ENCODE measurements at regions not wholly inside any gene's neighbourhood (a gene's known extent, or its start where the extent isn't known, plus 50 kb on each side); places are given as distances from the start of the nearest gene placed in this dataset.
A peak's percentile ranks its signal among the peaks of the same experiment; 100 is the strongest.
"Not testable (repeated sequence)": the region's sequence is repeated elsewhere in the genome, so short reads cannot be mapped to it uniquely, and the experiment has no call there.

GRCh38 chr6:72552938-72553337 lies 68.9 kb upstream of the KCNQ5 start:
- DNase-seq (ENCODE audit: low read depth in 1 of 2, low spot score in 1 of 2): peak in 1 of 2 experiments; percentile 15

GRCh38 chr6:72553531-72554511 lies 68.0 kb upstream of the KCNQ5 start:
- TF ChIP-seq JUND (IDR thresholded peaks at IDR 0.05; ENCODE audit: low read depth): no peak
- in situ Hi-C loops (cut with HindIII; ENCODE audit: low pct_unique_long_range_greater_than_20kb, low sequenced_read_pairs): no loop called here
- DNase-seq (ENCODE audit: low read depth in 1 of 2, low spot score in 1 of 2): no peak

More at GRCh38 chr6:72552938-72553337, 68.9 kb upstream of the KCNQ5 start:
- no peak for TF ChIP-seq JUND (IDR thresholded peaks at IDR 0.05; ENCODE audit: low read depth)
- in situ Hi-C loops (cut with HindIII; ENCODE audit: low pct_unique_long_range_greater_than_20kb, low sequenced_read_pairs): no loop called here

- in situ Hi-C loops (cut with HindIII; ENCODE audit: low pct_unique_long_range_greater_than_20kb, low sequenced_read_pairs): no loop called here
- DNase-seq (ENCODE audit: low read depth in 1 of 2, low spot score in 1 of 2): no peak
- TF ChIP-seq JUND (IDR thresholded peaks at IDR 0.05; ENCODE audit: low read depth): no peak
Measured at GRCh38 chr6:72554761-72555221, 67.1 kb upstream of the KCNQ5 start.

GRCh38 chr6:72559067-72559466 lies 62.8 kb upstream of the KCNQ5 start:
- in situ Hi-C loops (cut with HindIII; ENCODE audit: low pct_unique_long_range_greater_than_20kb, low sequenced_read_pairs): no loop called here
- DNase-seq (ENCODE audit: low read depth in 1 of 2, low spot score in 1 of 2): no peak
- TF ChIP-seq JUND (IDR thresholded peaks at IDR 0.05; ENCODE audit: low read depth): no peak

- DNase-seq (ENCODE audit: low read depth in 1 of 2, low spot score in 1 of 2): no peak
- TF ChIP-seq JUND (IDR thresholded peaks at IDR 0.05; ENCODE audit: low read depth): no peak
- in situ Hi-C loops (cut with HindIII; ENCODE audit: low pct_unique_long_range_greater_than_20kb, low sequenced_read_pairs): no loop called here
Measured at GRCh38 chr6:72559555-72559954, 62.3 kb upstream of the KCNQ5 start.

GRCh38 chr6:72560721-72561593 lies 60.9 kb upstream of the KCNQ5 start:
- in situ Hi-C loops (cut with HindIII; ENCODE audit: low pct_unique_long_range_greater_than_20kb, low sequenced_read_pairs): no loop called here
- no peak for TF ChIP-seq JUND (IDR thresholded peaks at IDR 0.05; ENCODE audit: low read depth)

GRCh38 chr6:72561629-72562028 lies 60.2 kb upstream of the KCNQ5 start:
- in situ Hi-C loops (cut with HindIII; ENCODE audit: low pct_unique_long_range_greater_than_20kb, low sequenced_read_pairs): no loop called here
- TF ChIP-seq JUND (IDR thresholded peaks at IDR 0.05; ENCODE audit: low read depth): no peak

More at GRCh38 chr6:72560721-72561593, 60.9 kb upstream of the KCNQ5 start:
- DNase-seq (ENCODE audit: low read depth in 1 of 2, low spot score in 1 of 2): no peak

GRCh38 chr6:72564231-72564630 lies 57.6 kb upstream of the KCNQ5 start:
- TF ChIP-seq JUND (IDR thresholded peaks at IDR 0.05; ENCODE audit: low read depth): no peak
- in situ Hi-C loops (cut with HindIII; ENCODE audit: low pct_unique_long_range_greater_than_20kb, low sequenced_read_pairs): no loop called here

More at GRCh38 chr6:72561629-72562028, 60.2 kb upstream of the KCNQ5 start:
- DNase-seq (ENCODE audit: low read depth in 1 of 2, low spot score in 1 of 2): no peak

GRCh38 chr6:72571993-72572392 lies 49.9 kb upstream of the KCNQ5 start:
- in situ Hi-C loops (cut with HindIII; ENCODE audit: low pct_unique_long_range_greater_than_20kb, low sequenced_read_pairs): not testable (repeated sequence)

More at GRCh38 chr6:72564231-72564630, 57.6 kb upstream of the KCNQ5 start:
- no peak for DNase-seq (ENCODE audit: low read depth in 1 of 2, low spot score in 1 of 2)

More at GRCh38 chr6:72571993-72572392, 49.9 kb upstream of the KCNQ5 start:
- not testable (repeated sequence) for DNase-seq (ENCODE audit: low read depth in 1 of 2, low spot score in 1 of 2)
